ENCODE measurements at regions not wholly inside any gene's neighbourhood (a gene's known extent, or its start where the extent isn't known, plus 50 kb on each side); places are given as distances from the start of the nearest gene placed in this dataset.

GRCh38 chrX:1099146-1099770 lies 113.2 kb downstream of the CRLF2 start:
- Histone ChIP-seq H3K27ac (ENCODE audit: control insufficient read depth, insufficient read depth) (no peak overlapping the region), H3K36me3 (ENCODE audit: control insufficient read depth in 2 of 2, insufficient read depth in 2 of 2, low read length in 1 of 2) (no peaks in the 10 kb centered on the region), H3K4me1 (ENCODE audit: control insufficient read depth, insufficient read depth, low read length) (no peaks in the 10 kb centered on the region), H3K9ac (ENCODE audit: control insufficient read depth, insufficient read depth, low read length) (no peak overlapping the region), H3K9me3 (replicated peaks; ENCODE audit: control insufficient read depth, insufficient read depth, low read length) (peaks cover 2% of the 10 kb centered on the region; the same call in 1 of the 3 replicates), H2AFZ (ENCODE audit: control insufficient read depth, low read depth, low read length) (no peak overlapping the region), H3K4me3 (no peak overlapping the region), H3K27me3 (replicated peaks in 1 of 2; ENCODE audit: control insufficient read depth in 2 of 2, insufficient read depth in 2 of 2, low read length in 1 of 2) (no peaks in the 10 kb centered on the region), H3K79me2 (ENCODE audit: control insufficient read depth, insufficient read depth, low read length) (no peaks in the 10 kb centered on the region), H4K20me1 (ENCODE audit: control insufficient read depth, insufficient read depth) (no peaks in the 10 kb centered on the region), H3K4me2 (ENCODE audit: control insufficient read depth, insufficient read depth) (no peak overlapping the region)
- BruUV-seq (replicated peaks), result no TSS peak
- intact Hi-C loops (cut with micrococcal nuclease; ENCODE audit: unreplicated experiment) (no loop called here), in situ Hi-C loops (cut with MboI) (no loop called here)
- no peak for TF ChIP-seq CBFB (IDR thresholded peaks at IDR 0.05; ENCODE audit: low read depth)
- FAIRE-seq (no peak), DNase-seq (ENCODE audit: low read depth, low spot score) (no peak), ATAC-seq (no peak)
- ChIA-PET POLR2A (no interaction called here), RAD21 (ENCODE audit: unreplicated experiment) (no interaction called here), SMC1A (ENCODE audit: uncharacterized antibody, unreplicated experiment) (no interaction called here), CTCF (no interaction called here)
- WGBS (ENCODE audit: insufficient coverage, insufficient replicate concordance, low lambda C conversion rate, missing lambda C conversion rate), result 36% methylated on average over 9 of the region's 9 CpGs

- Histone ChIP-seq H3K36me3 (ENCODE audit: control insufficient read depth in 2 of 2, insufficient read depth in 2 of 2, low read length in 1 of 2) (no peaks in the 10 kb centered on the region), H3K4me2 (ENCODE audit: control insufficient read depth, insufficient read depth) (no peak overlapping the region), H3K4me3 (no peak overlapping the region), H3K4me1 (ENCODE audit: control insufficient read depth, insufficient read depth, low read length) (no peaks in the 10 kb centered on the region), H3K27me3 (replicated peaks in 1 of 2; ENCODE audit: control insufficient read depth in 2 of 2, insufficient read depth in 2 of 2, low read length in 1 of 2) (no peaks in the 10 kb centered on the region), H3K9ac (ENCODE audit: control insufficient read depth, insufficient read depth, low read length) (no peak overlapping the region), H3K27ac (ENCODE audit: control insufficient read depth, insufficient read depth) (no peak overlapping the region), H4K20me1 (ENCODE audit: control insufficient read depth, insufficient read depth) (no peaks in the 10 kb centered on the region), H2AFZ (ENCODE audit: control insufficient read depth, low read depth, low read length) (no peak overlapping the region), H3K9me3 (replicated peaks; ENCODE audit: control insufficient read depth, insufficient read depth, low read length) (peaks cover 2% of the 10 kb centered on the region; the same call in 1 of the 3 replicates), H3K79me2 (ENCODE audit: control insufficient read depth, insufficient read depth, low read length) (no peaks in the 10 kb centered on the region)
- ChIA-PET RAD21 (ENCODE audit: unreplicated experiment) (no interaction called here), POLR2A (no interaction called here), CTCF (no interaction called here), SMC1A (ENCODE audit: uncharacterized antibody, unreplicated experiment) (no interaction called here)
- ATAC-seq (no peak), FAIRE-seq (no peak), DNase-seq (ENCODE audit: low read depth, low spot score) (no peak)
- TF ChIP-seq RUNX3 (IDR thresholded peaks at IDR 0.05; ENCODE audit: low read length), result no peak
- no peak for TF ChIP-seq HSF1 (IDR thresholded peaks at IDR 0.05; ENCODE audit: low read depth, low read length)
- no peak for TF ChIP-seq NFXL1 (IDR thresholded peaks at IDR 0.05; ENCODE audit: borderline replicate concordance)
- TF ChIP-seq CUX1 (IDR thresholded peaks at IDR 0.05; ENCODE audit: insufficient replicate concordance, low read depth, low read length), result no peak
- TF ChIP-seq BCL11A (IDR thresholded peaks at IDR 0.05; ENCODE audit: low read depth, low read length), result no peak
- TF ChIP-seq SRF (IDR thresholded peaks at IDR 0.05; ENCODE audit: low read depth in 2 of 2, low read length in 2 of 2), result no peak
- intact Hi-C loops (cut with micrococcal nuclease; ENCODE audit: unreplicated experiment), result no loop called here
- in situ Hi-C loops (cut with MboI), result no loop called here
- no TSS peak for BruUV-seq (replicated peaks)
- WGBS (ENCODE audit: insufficient coverage, insufficient replicate concordance, low lambda C conversion rate, missing lambda C conversion rate), result 80% methylated on average over 1 of the region's 1 CpG
Measured at GRCh38 chrX:1097328-1097727, 115.1 kb downstream of the CRLF2 start.
